ENCODE measurements at regions not wholly inside any gene's neighbourhood (a gene's known extent, or its start where the extent isn't known, plus 50 kb on each side); places are given as distances from the start of the nearest gene placed in this dataset.
A peak's percentile ranks its signal among the peaks of the same experiment; 100 is the strongest.

GRCh38 chr2:67258831-67259230, 138.3 kb upstream of the ETAA1 start:
- no peak overlapping the region for H3K27ac ChIP-seq
- ATAC-seq (no peak), DNase-seq (no peak)
- H3K4me3 ChIP-seq, result no peak overlapping the region
- TF ChIP-seq CTCF (IDR thresholded peaks at IDR 0.05), result no peak
- no peaks in the 10 kb centered on the region for H3K9me3 ChIP-seq
- WGBS, 3 donors, result 90 to 97% (median 92%) methylated on average over 1 of the region's 1 CpG
- no peaks in the 10 kb centered on the region for H3K27me3 ChIP-seq (ENCODE audit: insufficient read depth in 3 of 3, low read length in 2 of 3)
- H3K36me3 ChIP-seq (ENCODE audit: insufficient read depth in 1 of 2, low read depth in 1 of 2), result no peaks in the 10 kb centered on the region
- peaks cover 10% of the 10 kb centered on the region for H3K4me1 ChIP-seq
- intact Hi-C loops (cut with DNase I), result no loop called here

- peak in 1 of 2 donors; percentile 25 for DNase-seq
- Histone ChIP-seq H3K27me3 (ENCODE audit: insufficient read depth in 3 of 3, low read length in 2 of 3) (no peaks in the 10 kb centered on the region), H3K27ac (peak overlapping the region; percentile 67), H3K9me3 (no peaks in the 10 kb centered on the region), H3K4me1 (peaks cover 10% of the 10 kb centered on the region), H3K36me3 (ENCODE audit: insufficient read depth in 1 of 2, low read depth in 1 of 2) (no peaks in the 10 kb centered on the region), H3K4me3 (no peak overlapping the region)
- 36 to 45% (median 39%) methylated on average over 5 of the region's 5 CpGs for WGBS, 3 donors
- intact Hi-C loops (cut with DNase I), result no loop called here
- ATAC-seq, result peak; percentile 5 to 47 (median 33)
- no peak for TF ChIP-seq CTCF (IDR thresholded peaks at IDR 0.05)
These were observed 137.4 kb upstream of the ETAA1 start for GRCh38 chr2:67259556-67260342.

GRCh38 chr2:67260343-67261277, 136.5 kb upstream of the ETAA1 start:
- intact Hi-C loops (cut with DNase I), result no loop called here
- Histone ChIP-seq H3K4me3 (peak overlapping the region; percentile 23), H3K27ac (peak overlapping the region; percentile 67), H3K36me3 (ENCODE audit: insufficient read depth in 1 of 2, low read depth in 1 of 2) (no peaks in the 10 kb centered on the region), H3K9me3 (no peaks in the 10 kb centered on the region), H3K27me3 (ENCODE audit: insufficient read depth in 3 of 3, low read length in 2 of 3) (no peaks in the 10 kb centered on the region), H3K4me1 (peaks cover 10% of the 10 kb centered on the region)
- DNase-seq (peak; percentile 52 to 71), ATAC-seq (peak; percentile 82 to 92 (median 90))
- WGBS, 3 donors, result 9 to 20% (median 18%) methylated on average over 16 of the region's 16 CpGs
- TF ChIP-seq CTCF (IDR thresholded peaks at IDR 0.05), result no peak

- Histone ChIP-seq H3K36me3 (ENCODE audit: insufficient read depth in 1 of 2, low read depth in 1 of 2) (no peaks in the 10 kb centered on the region), H3K27me3 (ENCODE audit: insufficient read depth in 3 of 3, low read length in 2 of 3) (no peaks in the 10 kb centered on the region), H3K4me3 (no peak overlapping the region), H3K9me3 (no peaks in the 10 kb centered on the region), H3K4me1 (no peaks in the 10 kb centered on the region), H3K27ac (no peak overlapping the region)
- no peak for DNase-seq
- ATAC-seq, result no peak
- TF ChIP-seq CTCF (IDR thresholded peaks at IDR 0.05), result no peak
- WGBS, 3 donors, result 75 to 77% (median 77%) methylated on average over 5 of the region's 5 CpGs
- intact Hi-C loops (cut with DNase I), result no loop called here
These were observed 129.9 kb upstream of the ETAA1 start for GRCh38 chr2:67267241-67267640.

Measured in psoas muscle (tissue), 7 donors.